Right lobe of liver (tissue), 6 donors: ENCODE measurements at regions not wholly inside any gene's neighbourhood (a gene's known extent, or its start where the extent isn't known, plus 50 kb on each side); places are given as distances from the start of the nearest gene placed in this dataset.
"Not testable (repeated sequence)": the region's sequence is repeated elsewhere in the genome, so short reads cannot be mapped to it uniquely, and the experiment has no call there.

Source experiments
- ATAC-seq, 4 donors: fragments of 200-7000 bp; cut with Tn5 transposase; one replicate each; pipeline ENCODE4 v1.9.1; 2020; ENCODE audit warnings: mild to moderate bottlenecking in 4 of 4, moderate library complexity in 4 of 4
- DNase-seq, 3 donors: peaks; one replicate each; pipeline ENCODE4 v3.0.0-alpha.2; 2020
- H3K27ac ChIP-seq, 3 donors: fragments of 200-600 bp; one replicate each; pipeline ENCODE4 v1.8.0; 2022
- H3K27me3 ChIP-seq, 2 donors: fragments of 200-600 bp; one replicate each; pipeline ENCODE4 v1.8.0; 2022
- H3K36me3 ChIP-seq, 4 donors: fragments of 200-600 bp; sonication (generic) in 1 of 4; one replicate each; pipeline versions ENCODE4 v1.5.1 to v1.8.0; 2017 to 2022; ENCODE audit warnings: control low read depth in 1 of 4
- H3K4me1 ChIP-seq, 4 donors: fragments of 200-600 bp; sonication (generic) in 1 of 4; one replicate each; pipeline versions ENCODE4 v1.5.1 to v1.8.0; 2017 to 2022; ENCODE audit warnings: control low read depth in 1 of 4
- H3K4me3 ChIP-seq, 3 donors: fragments of 200-600 bp; one replicate each; pipeline ENCODE4 v1.8.0; 2022
- H3K9me3 ChIP-seq, 4 donors: fragments of 200-600 bp; sonication (generic) in 1 of 4; one replicate each; pipeline versions ENCODE4 v1.5.1 to v1.8.0; 2017 to 2022; ENCODE audit warnings: control low read depth in 1 of 4
- POLR2A ChIP-seq: fragments of 450-650 bp; IDR thresholded peaks from one replicate; pipeline ENCODE4 v1.6.1; 2017; ENCODE audit warnings: antibody characterized with exemption, mild to moderate bottlenecking
- WGBS: methylation state at CpG from one replicate; pipeline ENCODE4 v1.1.6; 2018; ENCODE audit warnings: low coverage, low lambda C conversion rate; ENCODE audit not compliant: insufficient coverage; ENCODE audit errors: missing lambda C conversion rate; 5-methylcytosine and 5-hydroxymethylcytosine counted together
- intact Hi-C, 2 donors: fragments of 100-400 bp; cut with DNase I; formaldehyde crosslinking; loops; one replicate each; pipeline versions ENCODE4 v1.11.2 to v1.14.1; 2022
- TF ChIP-seq, protein P1 (sequence below), 4 donors: fragments of 200-600 bp in 3 of 4; fragments of 450-650 bp in 1 of 4; IDR thresholded peaks; one replicate each; pipeline versions ENCODE4 v1.5.1 to v1.8.0; 2016 to 2022; ENCODE audit warnings: antibody characterized with exemption in 4 of 4, mild to moderate bottlenecking in 2 of 4
- donor health status: DM: no; HTN: yes; CAD: no.
- donor health status: DM: no; HTN: no; CAD: no.
- donor health status: DM: no; HTN: no; CAD: no.
- donor health status: DM: no; HTN: yes; CAD: no.
- donor health status: DM: no; HTN: yes; CAD: no.

DNA sequence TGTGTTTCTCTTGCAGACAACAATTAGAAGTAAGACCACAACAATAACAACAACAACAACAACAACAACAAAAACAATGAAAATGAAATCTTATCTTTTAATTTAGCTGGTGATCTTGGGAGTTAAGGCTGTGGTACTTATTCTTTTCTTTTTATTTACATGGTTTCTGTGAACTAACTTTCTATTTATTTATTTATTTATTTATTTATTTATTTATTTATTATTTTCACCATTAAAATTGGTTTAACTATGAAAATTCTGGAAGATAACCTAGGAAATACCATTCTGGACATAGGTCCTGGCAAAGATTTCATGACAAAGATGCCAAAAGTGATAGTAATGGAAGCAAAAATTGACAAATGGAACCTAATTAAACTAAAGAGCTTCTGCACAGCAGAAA, 102.5 kb upstream of the PNPT1 start:
- Histone ChIP-seq H3K27me3 (no peaks in the 10 kb centered on the region), H3K27ac (no peak overlapping the region), H3K4me1 (no peaks in the 10 kb centered on the region), H3K9me3 (no peaks in the 10 kb centered on the region), H3K4me3 (no peak overlapping the region), H3K36me3 (no peaks in the 10 kb centered on the region)
- DNase-seq: no peak
- TF ChIP-seq, protein P1, sequence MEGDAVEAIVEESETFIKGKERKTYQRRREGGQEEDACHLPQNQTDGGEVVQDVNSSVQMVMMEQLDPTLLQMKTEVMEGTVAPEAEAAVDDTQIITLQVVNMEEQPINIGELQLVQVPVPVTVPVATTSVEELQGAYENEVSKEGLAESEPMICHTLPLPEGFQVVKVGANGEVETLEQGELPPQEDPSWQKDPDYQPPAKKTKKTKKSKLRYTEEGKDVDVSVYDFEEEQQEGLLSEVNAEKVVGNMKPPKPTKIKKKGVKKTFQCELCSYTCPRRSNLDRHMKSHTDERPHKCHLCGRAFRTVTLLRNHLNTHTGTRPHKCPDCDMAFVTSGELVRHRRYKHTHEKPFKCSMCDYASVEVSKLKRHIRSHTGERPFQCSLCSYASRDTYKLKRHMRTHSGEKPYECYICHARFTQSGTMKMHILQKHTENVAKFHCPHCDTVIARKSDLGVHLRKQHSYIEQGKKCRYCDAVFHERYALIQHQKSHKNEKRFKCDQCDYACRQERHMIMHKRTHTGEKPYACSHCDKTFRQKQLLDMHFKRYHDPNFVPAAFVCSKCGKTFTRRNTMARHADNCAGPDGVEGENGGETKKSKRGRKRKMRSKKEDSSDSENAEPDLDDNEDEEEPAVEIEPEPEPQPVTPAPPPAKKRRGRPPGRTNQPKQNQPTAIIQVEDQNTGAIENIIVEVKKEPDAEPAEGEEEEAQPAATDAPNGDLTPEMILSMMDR (IDR thresholded peaks at IDR 0.05): no peak
- TF ChIP-seq POLR2A: no peak
- intact Hi-C loops: no loop called here
- no peak for ATAC-seq

DNA sequence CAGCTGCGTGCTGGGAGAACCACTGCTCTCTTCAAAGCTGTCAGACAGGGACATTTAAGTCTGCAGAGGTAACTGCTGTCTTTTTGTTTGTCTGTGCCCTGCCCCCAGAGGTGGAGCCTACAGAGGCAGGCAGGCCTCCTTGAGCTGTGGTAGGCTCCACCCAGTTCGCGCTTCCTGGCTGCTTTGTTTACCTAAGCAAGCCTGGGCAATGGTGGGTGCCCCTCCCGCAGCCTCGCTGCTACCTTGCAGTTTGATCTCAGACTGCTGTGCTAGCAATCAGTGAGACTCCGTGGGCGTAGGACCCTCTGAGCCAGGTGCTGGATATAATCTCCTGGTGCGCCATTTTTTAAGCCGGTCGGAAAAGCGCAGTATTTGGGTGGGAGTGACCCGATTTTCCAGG, 100.0 kb upstream of the PNPT1 start:
- WGBS: 40% methylated on average over 1 of the region's 12 CpGs
- not testable (repeated sequence) for H3K9me3 ChIP-seq, ATAC-seq

GRCh38 chr2:55786280-55786679, 92.6 kb upstream of the PNPT1 start:
- Histone ChIP-seq H3K36me3 (no peaks in the 10 kb centered on the region), H3K27me3 (no peaks in the 10 kb centered on the region), H3K9me3 (no peaks in the 10 kb centered on the region), H3K27ac (no peak overlapping the region), H3K4me3 (no peak overlapping the region), H3K4me1 (no peaks in the 10 kb centered on the region)
- intact Hi-C loops: no loop called here
- no peak for ATAC-seq
- no peak for DNase-seq
- TF ChIP-seq, protein P1 (IDR thresholded peaks at IDR 0.05): no peak
- TF ChIP-seq POLR2A: no peak

More for the DNA sequence above, 100.0 kb upstream of the PNPT1 start:
- DNase-seq, H3K36me3 ChIP-seq, H3K27me3 ChIP-seq, intact Hi-C loops, H3K4me3 ChIP-seq, H3K4me1 ChIP-seq, H3K27ac ChIP-seq: not testable (repeated sequence)

DNA sequence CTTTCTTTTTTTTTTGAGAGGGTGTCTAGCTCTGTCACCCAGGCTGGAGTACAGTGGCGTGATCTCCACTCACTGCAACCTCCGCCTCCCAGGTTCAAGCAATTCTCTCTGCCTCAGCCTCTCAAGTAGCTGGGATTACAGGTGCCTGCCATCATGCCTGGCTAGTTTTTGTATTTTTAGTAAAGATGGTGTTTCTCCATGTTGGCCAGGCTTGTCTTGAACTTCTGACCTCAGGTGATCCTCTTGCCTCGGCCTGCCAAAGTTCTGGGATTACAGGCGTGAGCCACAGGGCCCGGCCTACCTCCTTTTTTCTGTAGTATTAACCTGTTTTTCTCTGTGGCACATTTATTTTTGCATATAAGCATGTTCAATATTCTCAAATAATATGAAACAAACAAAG, 90.1 kb upstream of the PNPT1 start:
- H3K9me3 ChIP-seq, ATAC-seq, H3K27ac ChIP-seq, H3K36me3 ChIP-seq, DNase-seq, intact Hi-C loops, H3K27me3 ChIP-seq, H3K4me3 ChIP-seq, H3K4me1 ChIP-seq: not testable (repeated sequence)
- WGBS: 91% methylated on average over 5 of the region's 5 CpGs

GRCh38 chr2:55782528-55783173, 89.0 kb upstream of the PNPT1 start:
- H3K27ac ChIP-seq: no peak overlapping the region
- no peak overlapping the region for H3K4me3 ChIP-seq
- ATAC-seq: no peak
- intact Hi-C loops: no loop called here
- TF ChIP-seq, protein P1 (IDR thresholded peaks at IDR 0.05): no peak
- no peak for TF ChIP-seq POLR2A
- H3K36me3 ChIP-seq: no peaks in the 10 kb centered on the region
- no peak for DNase-seq
- H3K27me3 ChIP-seq: no peaks in the 10 kb centered on the region
- no peaks in the 10 kb centered on the region for H3K9me3 ChIP-seq
- 50% methylated on average over 3 of the region's 4 CpGs for WGBS
- no peaks in the 10 kb centered on the region for H3K4me1 ChIP-seq

DNA sequence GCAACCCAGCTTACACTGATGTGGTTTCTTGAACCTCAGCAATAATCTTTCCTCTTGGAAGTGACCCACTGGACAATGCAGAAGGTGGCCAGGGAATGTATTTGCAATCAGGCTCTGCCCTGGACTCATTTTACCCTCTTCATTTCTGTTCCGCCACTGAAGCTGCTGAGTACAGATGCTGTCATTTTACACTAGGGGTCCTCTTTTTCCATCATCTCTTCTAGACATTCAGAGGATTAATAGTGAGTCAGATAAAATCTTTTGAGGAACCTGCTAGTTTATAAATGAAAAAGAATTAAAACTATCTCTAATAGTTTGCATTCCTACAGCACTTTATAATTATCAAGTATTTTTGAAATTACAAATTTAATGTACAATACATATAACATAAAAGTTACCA, 87.9 kb upstream of the PNPT1 start:
- Histone ChIP-seq H3K27ac (no peak overlapping the region), H3K36me3 (no peaks in the 10 kb centered on the region), H3K4me1 (no peaks in the 10 kb centered on the region), H3K4me3 (no peak overlapping the region), H3K9me3 (no peaks in the 10 kb centered on the region), H3K27me3 (no peaks in the 10 kb centered on the region)
- WGBS: 83% methylated on average over 1 of the region's 1 CpG
- TF ChIP-seq, protein P1 (IDR thresholded peaks at IDR 0.05): no peak
- no peak for TF ChIP-seq POLR2A
- intact Hi-C loops: no loop called here
- no peak for DNase-seq
- no peak for ATAC-seq
